IPS-11a (cell line): ENCODE measurements at regions not wholly inside any gene's neighbourhood (a gene's known extent, or its start where the extent isn't known, plus 50 kb on each side); places are given as distances from the start of the nearest gene placed in this dataset.

Experiments used
- H3K4me3 ChIP-seq: one replicate; pipeline ENCODE4 v1.5.1; 2013; ENCODE audit warnings: low read depth, low read length, control low read depth

- H3K4me3 ChIP-seq: no peak overlapping the region
These were observed 150.0 kb upstream of the ACO1 start for GRCh38 chr9:32234451-32234850.

DNA sequence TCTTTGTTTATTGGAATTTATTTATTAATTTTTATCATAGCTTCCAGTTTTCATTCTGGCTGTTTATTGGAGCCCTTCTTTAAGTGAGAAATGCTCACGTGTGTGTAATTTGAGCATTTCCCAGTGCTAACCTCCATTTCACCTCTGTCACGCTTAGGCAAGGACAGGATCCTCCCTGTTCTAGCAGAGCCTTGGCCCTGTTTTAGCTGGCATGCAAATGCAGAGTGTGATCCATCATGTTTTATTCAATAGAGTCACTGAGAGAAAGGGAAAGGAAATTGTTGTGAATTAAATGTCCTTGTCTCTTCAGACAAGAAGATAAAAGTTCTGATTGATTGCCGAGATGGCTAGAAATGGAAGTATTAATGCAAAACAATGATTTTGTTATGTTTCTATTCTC lies 137.3 kb upstream of the ACO1 start:
- H3K4me3 ChIP-seq: no peak overlapping the region

DNA sequence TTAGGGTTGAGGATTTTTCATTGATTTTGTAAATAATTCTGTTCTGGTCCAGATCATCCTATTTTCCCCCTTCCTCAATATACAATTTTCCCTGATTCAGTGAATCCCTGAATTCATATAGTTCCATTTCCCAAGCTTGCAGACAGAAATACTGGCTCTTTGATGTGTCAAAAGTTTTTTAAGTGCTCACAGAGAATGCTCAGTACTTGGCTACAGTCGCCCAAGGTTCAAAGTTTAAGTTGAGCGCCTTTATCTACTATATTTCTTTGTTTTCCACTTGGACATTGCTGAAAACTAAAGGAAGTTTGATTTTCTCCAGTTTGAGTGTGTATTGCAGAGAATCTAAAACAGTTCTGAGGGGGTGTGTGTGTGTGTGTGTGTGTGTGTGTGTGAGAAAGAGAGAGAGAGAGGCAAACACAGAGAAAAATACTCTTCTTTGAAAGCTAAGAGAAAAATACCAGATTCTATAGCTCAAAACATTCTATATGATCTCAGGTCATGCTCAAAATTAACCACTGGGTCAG lies 136.2 kb upstream of the ACO1 start:
- H3K4me3 ChIP-seq: no peak overlapping the region

GRCh38 chr9:32251539-32251938 lies 132.9 kb upstream of the ACO1 start:
- H3K4me3 ChIP-seq: no peak overlapping the region

DNA sequence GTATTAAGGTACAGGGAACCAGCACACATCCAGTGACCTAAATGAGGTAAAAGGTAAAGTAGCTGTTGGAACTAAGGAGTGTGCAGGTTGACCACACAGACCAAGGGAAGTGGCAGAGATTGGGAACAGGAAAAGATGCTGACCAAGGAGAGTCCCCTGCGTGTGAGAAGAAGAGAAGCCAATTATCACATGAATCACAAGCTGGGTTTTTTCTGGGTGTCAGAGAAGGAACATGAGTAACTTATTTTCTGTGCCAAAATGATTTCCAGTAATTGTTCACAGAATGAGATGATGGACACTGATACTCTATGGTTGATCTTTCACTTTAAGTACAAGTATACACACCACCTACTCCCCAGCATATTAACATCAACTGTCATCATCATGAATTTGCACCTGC lies 130.7 kb upstream of the ACO1 start:
- H3K4me3 ChIP-seq: no peak overlapping the region

- no peak overlapping the region for H3K4me3 ChIP-seq
These were observed 129.4 kb upstream of the ACO1 start for GRCh38 chr9:32255026-32255425.

DNA sequence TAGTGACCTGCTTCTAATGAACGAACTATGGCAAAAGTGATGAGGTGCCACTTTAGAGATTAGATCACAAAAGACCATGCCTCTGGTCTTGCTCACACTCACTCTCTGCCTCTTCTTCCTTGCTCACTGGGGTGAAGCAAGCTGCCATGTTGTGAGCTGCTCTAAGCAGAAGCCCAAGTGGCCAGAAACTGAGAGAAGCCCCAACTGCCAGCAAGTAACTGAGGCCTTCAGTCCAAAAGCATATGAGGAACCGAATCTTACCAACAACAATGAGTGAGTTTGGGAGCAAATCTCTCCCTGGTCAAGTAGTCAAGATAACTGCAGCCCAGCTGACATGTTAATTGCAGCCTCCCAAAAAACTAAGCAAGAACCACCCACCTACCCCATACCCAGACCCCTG lies 126.0 kb upstream of the ACO1 start:
- no peak overlapping the region for H3K4me3 ChIP-seq

- H3K4me3 ChIP-seq: no peak overlapping the region
These were observed 124.1 kb upstream of the ACO1 start for GRCh38 chr9:32260151-32260862.

DNA sequence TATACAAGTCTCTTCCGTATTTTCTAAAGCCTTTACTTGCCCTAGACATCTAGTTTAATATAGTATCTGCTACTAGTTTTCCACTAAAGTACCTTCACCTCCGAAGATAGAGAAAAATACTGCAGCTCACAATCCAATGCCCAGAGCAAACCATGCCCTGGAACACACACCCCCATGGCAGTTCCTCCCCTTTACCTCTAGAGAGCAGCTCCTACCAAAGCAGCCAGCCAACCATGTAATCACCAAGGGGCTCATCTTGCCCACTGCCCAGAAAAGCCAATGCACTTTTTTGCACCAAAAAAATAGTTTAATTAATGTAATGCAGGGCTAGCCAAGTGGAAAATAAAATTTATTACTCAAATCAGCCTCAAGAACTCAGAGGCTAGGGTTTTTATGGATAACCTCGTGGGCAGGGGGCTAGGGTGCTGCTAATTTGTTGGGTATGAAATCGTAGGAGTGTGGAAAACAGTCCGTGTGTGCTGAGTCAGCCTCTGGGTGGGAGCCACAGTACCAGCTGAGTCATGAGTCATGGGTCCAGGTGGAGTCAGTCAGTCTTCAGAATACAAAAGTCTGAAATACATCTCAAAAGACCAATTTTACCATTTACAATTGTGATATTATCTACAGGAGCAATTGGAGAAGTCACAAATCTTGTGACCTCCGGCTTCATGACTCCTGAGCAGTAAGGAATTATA lies 120.1 kb upstream of the ACO1 start:
- H3K4me3 ChIP-seq: no peak overlapping the region

- H3K4me3 ChIP-seq: no peak overlapping the region
These were observed 119.4 kb upstream of the ACO1 start for GRCh38 chr9:32265037-32265436.

GRCh38 chr9:32278991-32279390 lies 105.5 kb upstream of the ACO1 start:
- no peak overlapping the region for H3K4me3 ChIP-seq

DNA sequence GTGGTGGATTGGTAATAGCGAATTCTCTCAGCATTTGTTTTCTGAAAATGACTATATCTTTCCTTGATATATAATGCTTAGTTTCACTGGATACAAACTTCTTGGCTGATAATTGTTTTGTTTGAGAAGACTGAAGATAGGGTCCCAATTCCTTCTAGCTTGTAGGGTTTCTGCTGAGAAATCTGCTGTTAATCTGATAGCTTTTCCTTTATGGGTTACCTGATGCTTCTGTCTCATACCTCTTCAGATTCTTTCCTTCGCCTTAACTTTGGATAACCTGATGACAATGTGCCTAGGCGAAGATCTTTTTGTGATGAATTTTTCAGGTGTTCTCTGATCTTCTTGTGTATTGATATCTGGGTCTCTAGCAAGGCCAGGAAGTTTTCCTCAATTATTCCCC lies 94.7 kb upstream of the ACO1 start:
- H3K4me3 ChIP-seq: no peak overlapping the region

GRCh38 chr9:32291370-32291769 lies 93.1 kb upstream of the ACO1 start:
- no peak overlapping the region for H3K4me3 ChIP-seq

DNA sequence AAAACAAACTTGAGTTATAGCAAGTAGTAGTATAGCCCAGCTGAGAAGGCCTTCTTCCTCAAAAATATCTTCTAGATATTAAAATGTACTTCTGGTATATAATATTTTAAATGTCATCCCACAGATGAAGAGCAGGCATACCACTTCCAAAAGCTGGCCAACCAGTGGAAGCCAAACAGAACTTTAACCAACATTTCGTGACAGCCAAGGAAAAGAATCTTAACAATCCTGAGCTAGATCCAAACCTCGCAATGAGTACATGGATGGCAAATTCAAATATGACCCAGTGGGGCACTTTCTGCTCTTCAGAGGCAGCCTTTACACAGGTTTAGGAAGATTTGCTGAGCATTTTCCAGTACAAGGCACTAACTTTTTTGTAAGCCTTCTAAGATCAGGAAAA lies 91.8 kb upstream of the ACO1 start:
- no peak overlapping the region for H3K4me3 ChIP-seq

- H3K4me3 ChIP-seq: no peak overlapping the region
These were observed 91.4 kb upstream of the ACO1 start for GRCh38 chr9:32293091-32293490.

GRCh38 chr9:32294106-32294505 lies 90.3 kb upstream of the ACO1 start:
- no peak overlapping the region for H3K4me3 ChIP-seq

GRCh38 chr9:32300373-32300772 lies 84.1 kb upstream of the ACO1 start:
- no peak overlapping the region for H3K4me3 ChIP-seq

DNA sequence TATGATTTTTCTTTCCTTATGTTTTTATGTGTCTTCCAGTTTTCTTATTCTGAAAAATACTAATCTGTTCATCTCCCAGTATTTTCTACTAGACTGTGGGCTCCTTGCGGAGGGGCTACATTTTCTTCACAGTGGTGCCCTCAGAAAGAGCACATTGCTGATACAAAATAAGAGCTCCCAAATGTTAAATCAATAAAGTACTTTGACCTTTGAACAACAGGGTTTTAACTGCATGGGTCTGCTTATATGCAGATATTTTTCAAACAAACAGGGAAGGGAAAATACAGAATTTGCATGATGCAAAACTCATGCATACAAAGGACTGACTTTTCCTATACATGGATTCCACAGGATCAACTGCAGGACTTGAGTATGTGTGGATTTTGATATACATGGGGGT lies 79.9 kb upstream of the ACO1 start:
- H3K4me3 ChIP-seq: no peak overlapping the region

GRCh38 chr9:32306006-32306405 lies 78.4 kb upstream of the ACO1 start:
- H3K4me3 ChIP-seq: no peak overlapping the region

GRCh38 chr9:32319312-32319929 lies 65.0 kb upstream of the ACO1 start:
- H3K4me3 ChIP-seq: no peak overlapping the region

- no peak overlapping the region for H3K4me3 ChIP-seq
These were observed 61.8 kb upstream of the ACO1 start for GRCh38 chr9:32322622-32323021.

DNA sequence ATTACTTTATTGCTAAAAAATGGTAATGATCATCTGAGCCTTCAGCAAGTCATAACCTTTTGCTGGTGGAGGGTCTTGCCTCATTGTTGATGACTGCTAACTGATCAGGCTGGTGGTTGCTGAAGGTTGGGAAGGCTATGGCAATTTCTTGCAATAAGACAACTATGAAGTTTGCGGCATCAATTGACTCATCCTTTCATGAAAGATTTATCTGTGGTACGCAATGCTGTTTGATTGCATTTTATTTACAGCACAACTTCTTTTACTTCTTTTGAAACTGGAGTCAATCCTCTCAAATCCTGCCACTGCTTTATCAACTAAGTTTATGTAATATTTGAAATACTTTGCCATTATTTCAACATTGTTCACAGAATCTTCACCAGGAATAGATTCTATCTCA lies 58.3 kb upstream of the ACO1 start:
- no peak overlapping the region for H3K4me3 ChIP-seq
